ENCODE measurements at regions not wholly inside any gene's neighbourhood (a gene's known extent, or its start where the extent isn't known, plus 50 kb on each side); places are given as distances from the start of the nearest gene placed in this dataset.
"Not testable (repeated sequence)": the region's sequence is repeated elsewhere in the genome, so short reads cannot be mapped to it uniquely, and the experiment has no call there.

GRCh38 chr13:56528040-56528790 lies 612.5 kb upstream of the PRR20A start:
- DNase-seq: no peak

GRCh38 chr13:56530096-56530495 lies 610.6 kb upstream of the PRR20A start:
- no peak for DNase-seq

GRCh38 chr13:56547921-56548320 lies 592.8 kb upstream of the PRR20A start:
- DNase-seq: not testable (repeated sequence)

- DNase-seq: no peak
Measured at GRCh38 chr13:56558698-56559320, 581.9 kb upstream of the PRR20A start.

DNA sequence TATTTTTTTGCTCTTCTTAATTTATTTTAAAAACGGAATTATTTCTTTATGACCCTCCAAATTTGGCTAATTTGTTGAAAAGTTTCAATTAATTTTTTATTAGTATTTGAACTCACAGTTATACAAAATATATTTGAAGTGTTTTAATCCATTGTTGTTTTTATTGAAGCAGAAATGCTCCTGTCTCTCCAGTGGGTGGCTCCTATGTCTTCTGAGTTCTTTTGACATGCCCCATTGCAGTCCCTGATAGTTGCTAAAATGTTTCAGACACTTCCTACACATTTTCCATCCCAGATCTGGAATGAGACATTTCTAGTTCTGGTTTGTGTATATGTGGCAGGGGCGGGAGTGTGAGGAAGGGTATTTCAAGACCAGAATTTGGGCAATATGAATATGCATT lies 579.4 kb upstream of the PRR20A start:
- DNase-seq: no peak

DNA sequence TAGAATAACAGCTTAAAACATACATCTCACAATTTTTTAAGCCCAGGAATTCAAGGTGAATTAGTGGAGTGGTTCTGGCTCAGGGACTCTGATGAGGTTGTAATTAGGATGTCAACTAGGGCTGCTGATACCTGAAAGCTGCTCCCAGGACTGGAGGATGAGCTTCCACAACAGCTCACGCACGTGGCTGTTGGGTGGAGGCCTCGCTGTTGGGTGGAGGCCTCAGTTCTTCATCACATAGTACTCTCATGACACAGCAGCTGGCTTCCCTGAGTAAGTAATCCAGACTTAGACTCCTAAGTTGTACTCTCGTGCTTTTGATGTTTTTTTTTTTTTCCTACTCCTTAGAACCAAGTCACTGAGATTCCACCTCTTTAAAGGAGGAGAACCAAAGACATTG lies 577.1 kb upstream of the PRR20A start:
- DNase-seq: no peak

- no peak for DNase-seq
Measured at GRCh38 chr13:56586976-56587375, 553.7 kb upstream of the PRR20A start.

DNA sequence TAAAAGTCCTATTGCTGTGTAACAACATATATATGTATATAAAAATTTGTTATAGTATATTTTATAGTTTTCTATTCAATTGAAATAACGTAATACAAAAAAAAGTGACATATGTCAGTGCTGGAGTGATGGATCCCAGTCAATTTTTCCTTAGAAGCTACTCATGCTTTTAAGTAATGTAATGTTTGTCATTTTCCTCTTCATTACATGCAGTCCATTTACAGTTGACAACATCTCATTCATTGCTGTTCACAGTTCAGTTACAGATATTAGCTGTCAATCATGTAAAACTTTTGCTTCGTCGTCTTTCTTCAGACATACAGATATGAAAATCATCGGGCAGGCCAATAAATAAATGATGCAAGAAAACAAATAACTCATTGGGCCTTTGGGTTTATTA lies 525.1 kb upstream of the PRR20A start:
- no peak for DNase-seq

DNA sequence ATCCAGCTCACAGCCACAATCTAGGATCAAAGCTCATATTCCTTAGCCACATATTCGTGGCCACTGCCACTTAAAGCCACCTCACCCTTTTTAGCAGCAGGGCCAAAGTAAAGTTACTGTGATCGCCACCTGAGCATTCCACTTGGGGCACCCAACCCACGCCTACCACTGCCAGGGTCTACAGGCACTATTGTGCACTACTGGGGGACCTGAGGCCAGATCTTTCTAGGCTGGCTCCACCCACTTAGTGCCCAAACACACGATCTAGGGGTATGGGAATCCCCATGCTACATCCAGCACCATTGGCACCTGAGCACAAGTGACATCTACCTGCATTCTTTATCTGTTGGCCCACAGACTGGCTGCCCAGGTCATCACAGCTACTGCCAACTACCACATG lies 517.9 kb upstream of the PRR20A start:
- no peak for DNase-seq

DNA sequence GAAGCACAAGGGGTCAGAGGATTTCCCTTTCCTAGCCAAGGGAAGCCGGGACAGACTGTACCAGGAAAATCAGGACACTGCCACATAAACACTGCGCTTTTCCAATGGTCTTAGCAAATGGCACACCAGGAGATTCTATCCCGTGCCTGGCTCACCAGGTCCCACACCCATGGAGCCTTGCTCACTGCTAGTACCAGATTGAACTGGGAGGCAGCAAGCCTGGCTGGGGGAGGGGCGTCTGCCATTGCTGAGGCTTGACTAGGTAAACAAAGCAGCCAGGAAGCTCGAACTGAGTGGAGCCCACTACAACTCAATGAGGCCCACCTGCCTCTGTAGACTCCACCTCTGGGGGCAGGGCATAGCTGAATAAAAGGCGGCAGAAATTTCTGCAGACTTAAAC lies 511.8 kb upstream of the PRR20A start:
- DNase-seq: not testable (repeated sequence)

- not testable (repeated sequence) for DNase-seq
Measured at GRCh38 chr13:56631060-56631459, 509.7 kb upstream of the PRR20A start.

DNA sequence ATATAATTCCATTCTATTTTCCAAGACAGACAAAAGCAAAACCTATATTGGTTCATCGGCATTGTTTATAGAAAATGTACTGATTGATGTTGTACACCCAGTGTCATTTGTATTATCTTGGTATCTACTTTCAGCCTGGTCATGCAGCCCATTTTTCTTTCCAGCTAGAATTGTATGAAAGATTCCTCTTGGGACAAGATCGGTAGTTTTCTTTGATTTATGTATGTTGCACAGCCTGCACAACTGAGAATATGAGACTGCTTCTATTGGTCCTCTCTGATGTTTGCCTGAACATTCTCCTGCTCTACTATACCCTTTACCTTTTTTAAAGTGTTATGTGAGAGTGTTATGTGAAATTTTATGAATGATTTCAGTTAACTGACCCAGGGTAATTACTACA lies 487.7 kb upstream of the PRR20A start:
- DNase-seq: no peak

- DNase-seq: no peak
Measured at GRCh38 chr13:56659041-56659471, 481.7 kb upstream of the PRR20A start.

- DNase-seq: no peak
Measured at GRCh38 chr13:56670563-56670962, 470.2 kb upstream of the PRR20A start.

GRCh38 chr13:56681404-56681803 lies 459.3 kb upstream of the PRR20A start:
- no peak for DNase-seq

- DNase-seq: no peak
Measured at GRCh38 chr13:56687131-56687530, 453.6 kb upstream of the PRR20A start.

DNA sequence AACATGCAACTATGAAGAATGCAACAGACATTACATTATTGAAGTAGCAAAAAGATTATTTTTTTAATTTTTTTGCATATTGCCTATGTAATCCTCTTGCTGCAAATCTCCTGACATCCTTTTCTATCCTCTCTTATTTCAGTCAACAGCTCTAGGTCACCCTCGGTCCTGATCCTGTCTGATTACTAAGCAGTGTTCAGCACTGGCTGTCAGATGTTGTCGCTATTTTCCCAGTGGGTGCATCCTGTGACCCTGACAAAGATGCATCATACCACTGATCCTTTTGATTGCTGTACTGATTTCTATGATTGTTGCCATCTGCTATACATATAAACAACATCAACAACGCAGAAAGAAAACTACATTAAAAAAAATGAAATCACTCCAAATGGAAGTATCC lies 443.7 kb upstream of the PRR20A start:
- DNase-seq: no peak

GRCh38 chr13:56700324-56700723 lies 440.4 kb upstream of the PRR20A start:
- DNase-seq: no peak

- DNase-seq: no peak
Measured at GRCh38 chr13:56706485-56706884, 434.2 kb upstream of the PRR20A start.

GRCh38 chr13:56713656-56714055 lies 427.1 kb upstream of the PRR20A start:
- no peak for DNase-seq

GRCh38 chr13:56718791-56719190 lies 421.9 kb upstream of the PRR20A start:
- DNase-seq: no peak

DNA sequence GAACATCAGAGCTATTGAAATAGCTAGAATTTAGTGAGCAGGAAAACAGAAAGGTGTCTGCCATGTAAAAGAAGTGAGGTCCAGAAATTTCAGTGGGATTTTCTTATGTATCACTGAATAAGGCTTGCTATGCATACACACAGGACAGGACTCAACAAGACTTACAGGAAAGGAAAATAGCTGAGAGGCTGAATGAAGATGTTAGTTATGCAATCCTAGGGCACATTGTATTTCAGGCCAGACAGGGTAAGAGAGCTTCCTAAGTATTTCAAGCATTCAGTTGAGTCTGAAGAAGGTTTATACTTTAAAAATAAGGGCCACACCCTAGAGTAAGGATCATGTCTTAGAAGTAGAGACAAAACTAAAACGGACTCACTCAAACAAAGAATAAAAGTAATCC lies 419.9 kb upstream of the PRR20A start:
- DNase-seq: no peak

- no peak for DNase-seq
Measured at GRCh38 chr13:56735537-56735942, 405.2 kb upstream of the PRR20A start.

DNA sequence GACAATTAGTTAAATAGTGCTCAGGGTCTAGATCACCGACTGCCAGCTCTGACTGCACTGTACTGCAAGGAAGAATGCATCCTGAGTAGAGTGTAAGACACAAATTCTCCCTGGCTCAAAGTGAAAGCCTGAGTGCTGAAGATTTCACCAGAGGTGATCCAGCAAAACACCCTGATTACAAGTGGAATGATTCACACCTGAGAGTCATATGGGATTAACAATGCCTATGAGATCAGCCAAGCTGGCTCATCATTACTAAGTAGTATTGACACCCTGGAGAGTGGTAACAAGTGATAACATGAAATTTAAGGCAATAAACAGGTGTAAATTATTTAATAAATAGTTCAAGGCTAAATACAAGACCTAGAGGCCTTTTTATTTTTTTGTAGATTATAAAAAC lies 403.8 kb upstream of the PRR20A start:
- DNase-seq: no peak
